ENCODE measurements at regions not wholly inside any gene's neighbourhood (a gene's known extent, or its start where the extent isn't known, plus 50 kb on each side); places are given as distances from the start of the nearest gene placed in this dataset.
"Not testable (repeated sequence)": the region's sequence is repeated elsewhere in the genome, so short reads cannot be mapped to it uniquely, and the experiment has no call there.

DNA sequence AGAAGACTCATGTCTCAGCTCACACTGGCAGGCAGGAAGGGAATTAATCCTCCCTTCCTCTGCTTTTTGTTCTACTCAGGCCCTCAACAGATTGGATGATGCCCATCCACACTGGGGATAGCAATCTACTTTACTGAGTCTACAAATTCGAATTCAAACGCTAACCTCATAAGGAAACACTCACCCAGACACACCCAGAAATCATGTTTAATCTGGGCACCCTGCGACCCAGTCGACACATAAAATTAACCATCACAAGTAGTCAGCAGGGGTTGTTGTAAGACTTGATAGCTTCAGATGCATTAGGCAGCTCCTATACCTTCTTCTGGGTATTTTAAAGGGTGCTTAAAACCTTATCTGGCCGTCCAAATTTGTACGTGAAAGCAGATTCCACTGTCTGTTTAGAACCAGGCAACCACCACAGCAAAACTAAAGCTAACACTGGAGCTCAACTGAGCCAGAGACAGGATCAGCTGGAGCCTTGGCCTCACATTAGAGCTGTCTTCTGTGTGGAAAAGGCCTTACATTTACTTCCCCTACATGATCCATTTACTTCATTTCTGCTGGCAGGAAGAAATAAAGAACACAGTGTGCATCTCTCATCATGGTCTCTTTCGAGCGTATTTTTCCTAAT is 407.3 kb upstream of the PPP2R3A start:
- no peak for DNase-seq (ENCODE audit: low spot score)

DNA sequence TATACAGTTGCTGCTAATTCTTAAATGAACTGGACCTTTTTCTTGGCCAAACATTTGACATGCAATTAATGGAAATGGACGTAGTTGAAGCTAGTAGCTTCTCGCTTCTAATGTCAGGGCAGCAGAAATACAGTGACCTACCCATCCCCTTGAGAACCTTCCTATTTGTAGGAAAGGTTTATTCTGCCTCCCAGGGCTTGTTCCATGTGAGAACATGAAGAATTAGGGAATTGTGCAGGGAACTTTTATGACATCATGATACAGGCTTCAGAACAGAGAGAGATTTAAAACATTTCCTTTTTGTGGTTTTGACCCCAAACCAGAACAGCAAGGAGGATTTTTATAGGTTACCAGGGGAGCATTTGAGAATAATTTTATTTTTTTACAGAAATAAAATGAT is 406.6 kb upstream of the PPP2R3A start:
- DNase-seq (ENCODE audit: low spot score): no peak

DNA sequence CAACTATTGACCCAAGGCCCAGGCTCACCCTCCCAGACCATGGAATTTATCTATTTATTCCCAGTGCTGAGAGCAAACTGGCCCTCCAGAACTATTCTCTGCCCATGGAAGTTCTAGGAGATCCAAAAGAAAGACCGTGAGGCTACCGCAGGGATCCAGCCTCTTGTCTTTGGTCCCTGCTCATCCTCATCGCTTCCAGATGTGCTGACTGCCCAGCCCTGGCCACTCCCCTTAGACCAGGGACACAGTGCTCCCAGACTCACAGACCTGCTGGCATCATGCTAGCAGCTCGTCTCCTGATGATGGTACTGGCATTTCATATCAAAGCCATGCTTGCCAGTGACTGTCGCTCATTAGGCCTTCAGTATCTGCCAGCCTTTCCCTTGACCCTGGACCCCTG is 405.7 kb upstream of the PPP2R3A start:
- DNase-seq (ENCODE audit: low spot score): no peak

DNA sequence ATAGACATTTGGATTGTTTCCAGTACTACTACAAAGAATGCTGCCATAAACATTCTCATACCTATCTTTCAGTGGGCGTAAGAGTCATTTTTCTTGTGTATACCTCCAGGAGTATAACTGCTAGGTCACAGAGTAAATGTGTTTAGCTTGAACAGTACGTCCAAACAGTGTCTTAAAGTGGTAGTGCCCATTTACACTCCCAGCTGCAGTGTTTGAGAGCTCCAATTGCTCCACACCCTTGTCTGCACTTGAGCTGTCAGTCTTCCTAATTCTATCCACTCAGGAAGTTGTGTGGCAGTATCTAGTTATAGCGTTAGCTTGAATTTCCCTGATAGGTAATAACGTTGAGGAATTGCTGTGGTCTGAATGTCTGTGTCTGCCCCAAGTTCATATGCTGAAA is 404.7 kb upstream of the PPP2R3A start:
- DNase-seq (ENCODE audit: low spot score): no peak

DNA sequence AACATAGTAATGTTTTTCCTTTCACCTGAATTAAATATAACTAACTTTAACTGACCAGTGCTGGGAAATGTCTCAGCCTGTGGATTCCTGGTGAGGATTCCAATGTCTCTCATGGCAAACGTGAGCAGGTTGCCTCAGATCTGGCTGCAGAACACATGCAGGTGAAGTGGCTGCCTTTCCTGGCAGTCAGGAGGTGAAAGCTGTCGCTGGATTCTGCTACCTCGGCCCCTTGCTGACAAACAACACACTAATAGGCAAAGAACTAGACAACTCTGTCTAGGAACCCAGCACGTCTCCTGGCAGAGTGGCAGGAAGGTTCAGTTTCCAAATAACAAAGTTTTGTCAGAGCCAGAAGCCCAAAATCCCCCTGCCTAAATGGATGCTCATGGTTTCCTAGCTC is 400.8 kb upstream of the PPP2R3A start:
- no peak for DNase-seq (ENCODE audit: low spot score)

DNA sequence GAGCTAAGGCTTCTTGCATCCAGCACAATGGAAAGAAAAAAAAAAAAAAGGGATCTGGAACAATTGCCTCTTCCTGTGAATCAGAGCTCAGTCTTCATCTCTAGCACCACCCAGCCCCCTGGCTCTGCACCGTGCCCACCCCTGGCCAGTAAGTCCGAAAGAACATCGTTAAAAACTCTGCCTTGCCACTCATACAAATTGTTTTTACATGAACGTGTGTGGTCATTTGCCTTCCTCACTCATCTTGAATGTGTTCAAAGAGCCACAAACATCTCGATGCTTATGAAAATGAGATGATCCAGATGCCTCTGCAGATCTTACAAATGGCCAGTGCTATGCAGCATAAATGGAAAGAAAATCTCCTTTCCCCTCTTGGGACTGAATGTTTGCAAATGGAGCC is 400.0 kb upstream of the PPP2R3A start:
- peak; percentile 38 for DNase-seq (ENCODE audit: low spot score)

DNA sequence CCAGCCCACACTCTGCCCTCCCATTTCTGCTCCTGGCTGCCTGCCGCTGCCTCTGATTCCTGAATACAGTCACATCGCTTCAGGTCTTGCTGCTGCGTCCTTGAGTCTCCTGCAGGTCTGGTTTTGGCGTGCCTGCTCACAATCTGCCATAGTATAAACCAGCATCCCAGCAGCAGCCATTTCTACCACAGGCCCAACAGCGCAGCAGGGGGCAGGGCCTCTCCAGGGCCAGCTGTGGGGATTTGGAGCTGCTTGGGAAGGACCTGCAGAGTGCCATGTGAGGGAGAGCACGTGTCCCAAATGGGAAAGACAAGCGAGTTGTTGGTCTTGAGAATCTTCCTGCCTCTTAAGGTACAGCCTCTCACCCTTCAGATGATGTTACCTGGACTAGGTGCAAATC is 398.3 kb upstream of the PPP2R3A start:
- no peak for DNase-seq (ENCODE audit: low spot score)

DNA sequence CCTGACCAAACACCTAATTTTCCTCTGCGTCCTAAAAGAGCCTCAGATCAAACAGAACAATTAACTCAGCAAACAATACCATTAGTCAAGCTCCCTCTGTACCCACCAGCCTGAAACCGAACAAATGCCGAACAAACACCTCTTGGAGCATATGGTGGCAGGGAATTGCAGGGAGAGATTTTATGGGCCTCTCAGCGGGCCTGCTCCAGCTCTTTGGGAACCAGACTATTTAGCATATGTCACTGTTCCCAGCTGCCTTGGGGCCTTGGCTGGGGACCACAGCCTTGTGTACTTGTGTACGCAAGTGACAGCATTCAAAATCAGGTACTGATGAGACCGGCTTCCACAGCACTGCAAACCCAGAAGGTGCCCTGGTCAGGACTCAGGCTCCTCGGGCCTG is 388.8 kb upstream of the PPP2R3A start:
- DNase-seq (ENCODE audit: low spot score): no peak

DNA sequence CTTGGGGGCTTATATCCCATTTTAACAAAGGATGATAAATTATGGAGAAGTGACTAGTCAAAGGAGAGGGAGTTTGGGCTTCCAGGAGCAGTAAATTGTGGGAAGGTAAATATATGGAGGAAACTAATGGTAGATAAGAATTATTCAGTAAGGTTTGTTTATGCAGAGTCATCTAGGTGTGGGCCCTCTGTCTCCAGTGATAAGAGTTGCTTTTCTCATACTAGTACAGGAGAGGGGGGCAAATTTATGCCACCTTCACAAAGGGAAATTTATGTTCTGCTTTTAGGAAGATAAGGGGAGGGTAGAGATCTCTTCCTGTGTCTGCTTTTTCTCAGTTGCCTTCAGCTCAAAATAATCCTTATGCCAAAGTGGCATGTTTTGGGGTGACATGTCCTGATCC is 383.7 kb upstream of the PPP2R3A start:
- DNase-seq (ENCODE audit: low spot score): no peak

DNA sequence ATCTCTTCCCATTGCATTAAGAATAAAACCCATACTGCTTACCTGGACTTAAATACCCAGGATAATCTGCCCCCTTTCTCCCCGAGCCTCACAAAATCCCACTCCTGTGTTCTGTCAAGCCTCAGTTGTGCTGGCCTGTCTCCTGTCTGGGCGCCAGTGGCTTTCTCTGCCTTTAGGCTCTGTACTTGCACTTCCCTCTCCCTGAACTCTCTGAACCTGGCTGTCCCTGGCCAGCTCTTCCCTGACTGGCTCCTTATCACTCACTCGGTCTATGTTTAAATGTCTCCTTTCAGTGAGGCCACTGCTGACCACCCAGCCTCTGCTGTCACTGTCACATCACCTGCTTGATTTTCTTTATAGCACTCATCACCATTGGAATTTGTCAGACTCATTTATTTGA is 382.7 kb upstream of the PPP2R3A start:
- no peak for DNase-seq (ENCODE audit: low spot score)

DNA sequence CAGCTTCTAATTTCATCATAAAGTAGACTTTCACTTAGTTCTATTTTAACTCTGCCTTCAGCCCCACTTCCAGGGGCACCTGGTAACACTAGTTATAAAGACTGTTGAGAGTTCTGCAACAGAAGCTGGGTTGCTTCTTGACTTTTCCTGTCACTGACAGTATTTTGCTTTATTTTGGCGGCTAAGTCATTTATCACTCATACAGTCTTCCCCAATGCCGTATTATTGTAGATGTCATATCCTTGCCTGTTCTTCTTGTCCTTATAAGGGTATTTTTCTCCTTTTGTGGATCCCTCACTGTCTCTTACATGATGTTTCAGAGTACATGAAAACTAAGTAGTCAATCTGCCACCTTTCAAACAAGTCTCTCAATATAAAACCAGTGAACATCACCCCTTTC is 369.0 kb upstream of the PPP2R3A start:
- no peak for DNase-seq (ENCODE audit: low spot score)

DNA sequence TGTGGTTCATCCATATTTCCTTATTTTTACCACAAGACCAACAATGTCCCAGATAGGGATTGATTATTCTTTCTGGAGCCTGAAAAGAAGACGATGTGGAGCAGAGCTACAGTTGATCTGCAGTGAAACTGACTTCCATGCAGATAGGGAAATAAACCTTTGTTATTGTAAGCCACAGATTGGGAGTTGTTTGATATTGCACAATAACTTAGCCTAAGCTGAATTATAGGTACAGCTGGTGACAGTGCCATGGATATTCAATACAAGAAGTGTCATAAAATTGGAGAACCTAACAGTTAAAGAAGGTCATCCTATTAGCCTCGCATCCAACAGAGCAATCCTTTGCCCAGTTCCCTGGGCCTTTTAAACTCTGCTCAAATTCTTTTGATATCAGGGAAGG is 367.7 kb upstream of the PPP2R3A start:
- DNase-seq (ENCODE audit: low spot score): no peak

DNA sequence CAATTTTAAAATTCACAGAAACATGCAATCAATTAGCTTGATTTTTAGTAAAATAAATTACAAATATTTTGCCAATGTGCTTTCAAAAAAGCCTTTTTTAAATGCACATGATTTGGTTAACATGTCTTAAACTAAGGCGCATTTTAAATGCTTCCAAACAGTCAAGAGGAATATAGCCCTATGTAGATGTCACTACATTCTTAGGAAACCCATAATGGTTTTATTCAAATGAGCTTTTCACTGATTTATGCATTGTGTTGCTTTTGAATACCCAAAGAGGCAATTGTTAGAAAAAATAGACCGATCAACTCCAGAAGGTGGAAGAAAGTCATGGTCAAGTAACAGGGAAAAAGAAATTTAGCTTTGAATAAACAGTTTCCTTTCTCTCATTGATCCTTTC is 366.9 kb upstream of the PPP2R3A start:
- no peak for DNase-seq (ENCODE audit: low spot score)

DNA sequence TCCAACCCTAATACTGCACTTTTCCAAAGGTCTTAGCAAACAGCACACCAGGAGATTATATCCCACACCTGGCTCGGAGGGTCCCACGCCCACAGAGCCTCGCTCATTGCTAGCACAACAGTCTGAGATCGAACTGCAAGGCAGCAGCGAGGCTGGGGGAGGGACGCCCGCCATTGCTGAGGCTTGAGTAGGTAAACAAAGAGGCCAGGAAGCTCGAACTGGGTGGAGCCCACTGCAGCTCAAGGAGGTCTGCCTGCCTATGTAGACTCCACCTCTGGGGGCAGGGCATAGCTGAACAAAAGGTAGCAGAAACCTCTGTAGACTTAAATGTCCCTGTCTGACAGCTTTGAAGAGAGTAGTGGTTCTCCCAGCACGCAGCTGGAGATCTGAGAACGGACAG is 361.0 kb upstream of the PPP2R3A start:
- not testable (repeated sequence) for DNase-seq (ENCODE audit: low spot score)

DNA sequence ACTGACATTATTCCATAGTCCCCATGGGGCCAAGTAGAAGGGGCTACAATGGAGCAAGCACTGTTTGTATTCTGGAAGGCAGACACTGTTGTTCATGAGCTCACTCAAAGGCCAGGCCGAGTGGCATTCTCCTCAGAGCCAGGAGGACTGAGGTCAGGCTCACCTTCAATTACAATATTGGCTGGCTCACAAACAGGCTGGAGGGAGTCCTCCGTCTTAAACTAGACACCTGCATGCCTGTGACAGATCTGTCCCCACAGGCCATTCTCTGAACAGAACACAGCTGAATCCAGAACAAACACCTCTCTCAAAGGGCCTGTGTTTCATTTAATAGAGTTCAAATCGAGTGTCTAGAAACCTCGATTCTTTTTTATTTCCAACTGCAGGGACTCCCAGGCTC is 347.4 kb upstream of the PPP2R3A start:
- DNase-seq (ENCODE audit: low spot score): no peak

DNA sequence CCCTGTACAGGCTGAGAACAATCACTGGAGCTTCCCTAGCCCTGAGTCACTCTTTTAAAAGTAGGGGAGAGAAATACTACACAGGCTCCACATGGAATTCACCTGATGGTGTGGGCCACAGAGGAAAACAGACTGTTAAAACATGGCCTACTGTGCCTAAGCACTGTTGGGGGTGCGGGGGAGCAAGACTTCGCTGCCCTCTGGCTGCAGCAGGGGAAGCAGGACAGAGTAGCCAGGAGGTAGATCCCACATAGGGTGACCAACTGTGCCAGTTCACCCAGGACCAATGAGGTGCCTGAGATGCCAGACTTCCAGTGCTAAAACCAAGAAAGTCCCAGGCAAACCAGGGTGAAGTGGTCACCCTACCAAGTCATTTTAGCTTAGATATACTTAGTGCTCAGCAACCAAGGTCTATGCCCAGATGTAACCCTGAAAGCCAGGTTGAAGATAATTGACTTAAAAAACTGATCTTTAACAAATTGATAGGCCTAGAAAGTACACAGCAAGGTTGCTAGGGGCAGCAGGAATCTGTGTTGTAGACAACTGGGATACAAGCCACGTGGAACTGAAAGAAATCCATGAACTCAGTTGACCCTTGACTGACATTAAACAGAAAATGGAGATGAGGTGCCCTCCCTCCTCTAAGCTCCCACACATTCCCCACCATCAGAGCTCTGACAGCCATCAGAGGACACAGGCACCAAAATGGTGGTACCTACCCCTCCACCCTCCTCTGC is 344.2 kb upstream of the PPP2R3A start:
- no peak for DNase-seq (ENCODE audit: low spot score)

DNA sequence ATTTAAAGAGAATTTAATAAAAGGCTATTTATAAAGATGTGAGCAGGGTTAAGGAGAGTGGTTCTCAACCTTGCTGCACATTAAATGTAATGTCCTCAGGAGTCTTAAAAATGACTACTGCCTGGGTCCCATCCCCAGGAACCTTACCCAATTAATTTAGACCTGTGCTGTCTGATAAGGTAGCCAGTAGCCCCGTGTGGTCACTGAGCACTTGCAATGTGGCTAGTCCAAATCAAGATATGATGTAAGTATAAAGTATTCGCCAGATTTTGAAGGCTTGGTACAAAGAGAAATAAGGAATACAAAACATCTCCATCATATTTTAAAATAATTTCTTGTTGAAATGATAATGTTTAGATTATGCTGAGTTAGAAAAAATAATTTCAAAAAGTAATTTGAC is 343.3 kb upstream of the PPP2R3A start:
- no peak for DNase-seq (ENCODE audit: low spot score)

DNA sequence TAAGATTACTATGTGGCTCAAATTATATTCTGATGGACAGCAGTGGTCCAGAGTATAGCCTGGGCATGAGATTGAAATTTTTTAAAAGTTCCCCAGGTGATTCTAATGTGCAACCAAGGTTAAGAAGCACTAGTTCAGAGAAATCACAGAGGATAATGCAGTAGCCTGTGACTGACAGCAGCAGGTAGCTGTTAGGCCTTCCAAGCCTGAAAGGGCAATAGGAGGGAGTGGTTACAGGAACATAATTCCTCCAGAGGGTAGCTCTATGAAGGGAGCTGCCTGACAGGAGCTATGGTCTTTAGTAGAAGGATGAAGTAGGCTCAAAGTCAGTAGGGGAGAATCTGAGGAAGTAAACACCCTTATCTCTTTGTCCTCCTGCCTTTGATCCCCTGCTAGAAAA is 342.9 kb upstream of the PPP2R3A start:
- no peak for DNase-seq (ENCODE audit: low spot score)

DNA sequence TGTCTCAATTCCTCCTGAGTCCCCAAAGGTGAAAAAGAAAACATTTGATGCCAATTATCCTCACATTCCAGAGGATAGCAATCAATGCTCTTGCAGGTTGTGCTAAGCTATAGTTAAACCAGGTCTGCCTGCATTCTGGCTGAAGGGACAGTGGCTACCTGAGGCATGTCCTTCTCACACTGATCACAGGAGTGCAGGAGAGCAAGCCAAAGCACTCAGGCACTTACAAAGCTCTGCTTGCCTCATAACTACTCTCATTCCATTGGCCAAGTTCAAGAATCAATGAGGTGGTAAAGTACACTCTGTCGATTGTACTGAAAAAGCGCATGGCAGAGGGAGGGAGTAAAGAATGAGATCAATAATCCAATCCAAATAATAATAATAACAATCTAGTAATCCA is 342.0 kb upstream of the PPP2R3A start:
- no peak for DNase-seq (ENCODE audit: low spot score)

DNA sequence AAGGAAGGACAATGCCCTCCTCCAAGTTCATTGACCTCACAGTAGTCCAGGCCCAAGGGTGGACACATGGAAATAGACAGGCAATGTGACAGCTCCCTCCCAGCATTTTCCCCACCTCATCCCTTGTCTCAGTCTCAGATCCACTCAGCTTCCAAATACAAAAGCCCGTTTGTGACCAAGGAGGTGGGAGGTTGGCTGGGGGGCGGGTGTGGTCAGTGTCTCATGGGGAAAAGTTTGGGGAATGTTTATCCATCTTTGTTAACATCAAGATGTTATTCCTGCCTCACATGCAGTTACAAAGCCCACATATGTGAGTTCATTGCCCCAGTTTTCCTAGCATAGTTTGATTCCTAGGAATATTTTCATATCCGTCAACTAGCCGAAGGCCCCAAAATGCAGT is 338.5 kb upstream of the PPP2R3A start:
- DNase-seq (ENCODE audit: low spot score): no peak

DNA sequence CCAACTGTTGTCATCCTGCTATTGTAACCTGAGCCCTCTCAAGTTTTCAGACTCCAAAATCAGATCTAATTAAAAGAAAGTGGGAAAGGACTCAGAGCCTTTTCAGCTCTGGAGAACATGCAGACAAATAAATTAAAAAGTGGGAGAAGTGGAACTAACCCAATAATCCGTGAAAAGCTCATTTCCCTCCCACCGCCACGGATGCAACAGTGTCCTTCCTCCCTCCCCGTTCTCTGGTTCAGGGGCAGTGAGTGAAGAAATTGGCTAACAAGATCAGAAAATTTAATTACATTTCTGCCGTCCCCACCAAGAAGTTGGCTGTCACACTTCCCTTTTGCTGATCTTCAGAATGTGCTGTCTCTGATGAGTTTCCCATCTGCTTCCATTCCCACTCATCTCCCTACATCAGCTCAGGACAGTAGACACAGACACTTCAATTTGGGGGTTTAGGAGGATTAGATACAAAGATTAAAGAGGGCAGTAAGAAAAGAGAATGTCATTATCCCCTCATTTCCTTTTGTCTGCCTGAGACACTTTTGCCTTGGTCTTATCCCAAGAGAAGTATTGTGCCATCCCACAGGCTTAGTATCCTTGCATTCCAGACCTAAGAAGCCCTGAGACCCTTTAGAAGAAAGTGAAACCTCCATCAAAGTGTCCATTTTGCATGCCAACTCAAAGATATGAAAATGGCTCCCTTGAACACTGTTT is 335.7 kb upstream of the PPP2R3A start:
- DNase-seq (ENCODE audit: low spot score): no peak

DNA sequence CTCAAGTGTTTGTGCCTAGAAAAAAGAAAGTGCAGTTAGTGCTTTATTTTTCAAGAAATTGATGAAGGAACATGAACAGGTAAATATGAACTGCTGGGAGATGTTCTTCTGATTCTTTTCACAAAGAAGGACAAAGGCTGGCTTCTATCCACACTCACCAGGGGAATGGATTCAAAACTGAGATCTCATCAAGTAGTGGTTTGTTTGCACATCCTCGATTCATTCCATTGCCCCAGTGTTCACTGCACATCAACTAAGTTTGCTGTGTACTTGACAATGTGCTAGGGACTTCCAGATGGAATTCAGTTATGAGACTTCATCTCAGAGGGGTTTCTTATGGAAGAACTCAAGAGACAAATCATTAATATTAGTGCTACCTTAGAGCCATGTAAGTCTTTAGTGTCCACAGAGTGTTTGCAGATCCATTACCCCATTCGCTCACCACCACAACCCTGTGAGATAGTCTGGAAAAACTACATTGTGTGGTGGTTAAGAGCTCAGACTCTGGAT is 332.9 kb upstream of the PPP2R3A start:
- DNase-seq (ENCODE audit: low spot score): no peak

DNA sequence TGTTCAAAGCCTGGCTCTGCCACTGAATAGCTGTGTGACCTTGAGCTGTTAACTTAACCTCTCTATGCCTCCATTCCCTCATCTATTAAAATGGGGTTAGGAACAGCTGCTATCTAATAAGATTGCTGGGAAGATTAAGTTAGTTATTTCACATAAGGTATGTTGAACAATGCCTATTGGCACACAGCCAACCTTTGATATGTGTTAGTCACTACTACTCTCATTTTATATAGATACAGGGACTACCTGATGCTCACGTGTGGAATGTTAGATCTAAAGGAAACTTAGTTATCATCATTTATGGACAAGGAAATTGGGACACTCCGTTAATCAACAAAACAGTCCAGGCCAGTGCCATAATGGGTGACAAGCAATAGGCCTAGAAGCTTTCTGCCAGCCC is 332.4 kb upstream of the PPP2R3A start:
- DNase-seq (ENCODE audit: low spot score): no peak

All from AG08395 (cell line).